ENCODE measurements at regions not wholly inside any gene's neighbourhood (a gene's known extent, or its start where the extent isn't known, plus 50 kb on each side); places are given as distances from the start of the nearest gene placed in this dataset.

- TF ChIP-seq POLR2A (IDR thresholded peaks at IDR 0.05) (no peak), CTCF (IDR thresholded peaks at IDR 0.05) (no peak)
These were observed 54.1 kb upstream of the LYST start for GRCh38 chr1:235920596-235921375.

All from lower leg skin (tissue), 3 donors.